K562 (cell line): ENCODE measurements at regions not wholly inside any gene's neighbourhood (a gene's known extent, or its start where the extent isn't known, plus 50 kb on each side); places are given as distances from the start of the nearest gene placed in this dataset.

ENCODE experiments used
- ATAC-seq: fragments of 200-7000 bp; cut with Tn5 transposase; 3 replicates; pipeline ENCODE4 v1.9.1; 2020; ENCODE audit warnings: moderate library complexity
- BruUV-seq: library from RNA; stranded (reverse); fragments of 400-500 nt; replicated peaks from 2 replicates; lab custom pipeline; 2021; lab: Mats Ljungman, UMichigan
- CTCF ChIA-PET: fragments of 300-600 bp; formaldehyde crosslinking; extraction: SDS; loops from one replicate; lab custom pipeline; 2021; ENCODE audit warnings: low intra/inter-chr PET ratio; lab: Yijun Ruan, JAX
- POLR2A ChIA-PET: fragments of 300-600, 350-650 bp; sonication (Branson Sonifier 250); formaldehyde crosslinking; extraction: SDS; loops from one replicate; lab custom pipeline; 2021; ENCODE audit warnings: antibody characterized with exemption, inconsistent platforms; lab: Yijun Ruan, JAX
- DNase-seq, 4 experiments: peaks; one replicate each; pipeline versions ENCODE4 v3.0.0 to v3.0.0-alpha.2; 2011 to 2018; ENCODE audit warnings: low spot score in 3 of 4, mixed read lengths in 3 of 4; ENCODE audit errors: extremely low read depth in 1 of 4
- FAIRE-seq: peaks from 2 replicates; lab custom pipeline; 2011; peaks lifted over from hg19 to GRCh38; lab: Jason Lieb, UNC
- H2AFZ ChIP-seq: 2 replicates; pipeline ENCODE4 v1.6.0; 2011; ENCODE audit warnings: low read depth, low read length, control low read depth, inconsistent platforms
- H3K27ac ChIP-seq: fragments of 200-600 bp; 3 replicates; pipeline ENCODE4 v1.8.0; 2011; ENCODE audit warnings: low read depth, mild to moderate bottlenecking, control low read depth, inconsistent platforms, low read length, moderate library complexity, mixed read lengths; ENCODE audit errors: extremely low read depth
- H3K27me3 ChIP-seq, 2 experiments: fragments of 300-600 bp in 1 of 2; 2 replicates in 1 of 2; 3 replicates in 1 of 2; pipeline versions ENCODE4 v1.6.0 to v1.8.0; 2011; ENCODE audit warnings: inconsistent platforms in 2 of 2, low read length in 2 of 2, mild to moderate bottlenecking in 1 of 2, mixed read lengths in 1 of 2, moderate library complexity in 1 of 2; ENCODE audit not compliant: control insufficient read depth in 2 of 2, insufficient read depth in 2 of 2
- H3K36me3 ChIP-seq: fragments of 300-600 bp; 3 replicates; pipeline ENCODE4 v1.8.0; 2011; ENCODE audit warnings: mild to moderate bottlenecking, low read length, inconsistent platforms; ENCODE audit not compliant: control insufficient read depth, insufficient read depth
- H3K4me1 ChIP-seq, 2 experiments: fragments of 200-600 bp in 1 of 2; replicated peaks in 1 of 2; 2 replicates in 1 of 2; 3 replicates in 1 of 2; pipeline versions ENCODE4 v1.5.1 to v1.8.0; 2011; ENCODE audit warnings: inconsistent platforms in 2 of 2, low read length in 2 of 2, mild to moderate bottlenecking in 1 of 2, mixed read lengths in 1 of 2, moderate library complexity in 1 of 2; ENCODE audit not compliant: control insufficient read depth in 2 of 2, insufficient read depth in 2 of 2
- H3K4me2 ChIP-seq: 2 replicates; pipeline ENCODE4 v1.6.1; 2011; ENCODE audit warnings: low read length, control low read depth, inconsistent platforms, mixed read lengths; ENCODE audit not compliant: insufficient read depth
- H3K4me3 ChIP-seq: fragments of 200-600 bp; sonication (generic), shearing (Covaris generic); 2 replicates; pipeline ENCODE4 v1.5.1; 2016; ENCODE audit warnings: control low read depth, inconsistent platforms
- H3K79me2 ChIP-seq: fragments of 200-600 bp; 3 replicates; pipeline ENCODE4 v1.8.0; 2011; ENCODE audit warnings: low read length, inconsistent platforms; ENCODE audit not compliant: control insufficient read depth, insufficient read depth
- H3K9ac ChIP-seq, 2 experiments: 2 replicates each; pipeline versions ENCODE4 v1.6.0 to v1.6.1; 2011; ENCODE audit warnings: low read depth in 2 of 2, low read length in 2 of 2, control low read depth in 1 of 2, inconsistent platforms in 1 of 2, mild to moderate bottlenecking in 1 of 2, mixed read lengths in 1 of 2; ENCODE audit not compliant: insufficient read depth in 1 of 2
- H3K9me1 ChIP-seq: one replicate; pipeline ENCODE4 v1.6.0; 2011; ENCODE audit warnings: inconsistent platforms, mild to moderate bottlenecking, low read length, moderate library complexity; ENCODE audit not compliant: control insufficient read depth, insufficient read depth
- H3K9me3 ChIP-seq: replicated peaks from 2 replicates; pipeline ENCODE4 v1.5.1; 2011; ENCODE audit warnings: low read depth, low read length, inconsistent platforms; ENCODE audit not compliant: control insufficient read depth, insufficient read depth
- H4K20me1 ChIP-seq: replicated peaks from 2 replicates; pipeline ENCODE4 v1.6.1; 2011; ENCODE audit warnings: low read length, inconsistent platforms, mixed read lengths; ENCODE audit not compliant: control insufficient read depth, insufficient read depth
- ARID1B ChIP-seq: fragments of 450-650 bp; IDR thresholded peaks from 2 replicates; pipeline ENCODE4 v1.6.1; 2016; ENCODE audit warnings: antibody characterized with exemption, mild to moderate bottlenecking, inconsistent platforms
- BCL6 ChIP-seq: fragments of 250-450 bp; sonication (Bioruptor Pico); IDR thresholded peaks from 2 replicates; pipeline ENCODE4 v1.4.0; 2020
- ETV6 ChIP-seq, 3 experiments: fragments of 150-350 bp in 1 of 3; sonication (generic) in 1 of 3; formaldehyde crosslinking in 1 of 3; IDR thresholded peaks; 2 replicates each; pipeline versions ENCODE4 v1.6.1 to v1.8.0; 2014 to 2022; ENCODE audit warnings: borderline replicate concordance in 2 of 3, low read depth in 2 of 3, antibody characterized with exemption in 1 of 3, low read length in 1 of 3, mild to moderate bottlenecking in 1 of 3, missing genetic modification reagents in 1 of 3
- FOXA3 ChIP-seq, 2 experiments: fragments of 450-650 bp in 1 of 2; sonication (generic) in 1 of 2; formaldehyde crosslinking; IDR thresholded peaks in 1 of 2; conservative IDR thresholded peaks in 1 of 2; 2 replicates each; pipeline versions ENCODE4 v1.4.0 to v1.8.0; 2020 to 2022; ENCODE audit warnings: mild to moderate bottlenecking in 2 of 2, missing genetic modification reagents in 1 of 2
- FOXJ2 ChIP-seq: fragments of 200-800 bp; sonication (Bioruptor generic); IDR thresholded peaks from 2 replicates; pipeline ENCODE4 v1.6.1; 2016; ENCODE audit warnings: missing genetic modification characterization, missing compliant biosample characterization
- HDAC1 ChIP-seq, 2 experiments: fragments of 450-650 bp; IDR thresholded peaks; 2 replicates each; pipeline ENCODE4 v1.6.1; 2016 to 2017; ENCODE audit warnings: inconsistent platforms in 1 of 2, mild to moderate bottlenecking in 1 of 2, moderate library complexity in 1 of 2
- MTF1 ChIP-seq: fragments of 250-450 bp; sonication (Bioruptor Pico); IDR thresholded peaks from 2 replicates; pipeline ENCODE4 v1.9.0; 2021; ENCODE audit warnings: moderate library complexity, mild to moderate bottlenecking, inconsistent platforms, borderline replicate concordance
- NELFE ChIP-seq: IDR thresholded peaks from 2 replicates; pipeline ENCODE4 v1.6.1; 2011; ENCODE audit warnings: mild to moderate bottlenecking; ENCODE audit not compliant: insufficient read depth, insufficient read length
- NFIC ChIP-seq: fragments of 450-650 bp; IDR thresholded peaks from 2 replicates; pipeline ENCODE4 v1.6.1; 2017; ENCODE audit warnings: mild to moderate bottlenecking, inconsistent platforms
- PHB2 ChIP-seq: fragments of 450-650 bp; IDR thresholded peaks from 2 replicates; pipeline ENCODE4 v1.6.1; 2017; ENCODE audit warnings: low read depth
- POLR2G ChIP-seq: fragments of 200-400 bp; formaldehyde crosslinking; IDR thresholded peaks from 2 replicates; pipeline ENCODE4 v1.6.1; 2017; ENCODE audit warnings: low read depth, mild to moderate bottlenecking, antibody characterized with exemption, low read length, moderate library complexity
- RBM25 ChIP-seq: fragments of 200-400 bp; formaldehyde crosslinking; IDR thresholded peaks from 2 replicates; pipeline ENCODE4 v1.6.1; 2018; ENCODE audit warnings: low read length, low read depth, moderate library complexity; ENCODE audit not compliant: severe bottlenecking
- SLC30A9 ChIP-seq: fragments of 250-450 bp; sonication (Bioruptor Pico); IDR thresholded peaks from 2 replicates; pipeline ENCODE4 v1.8.0; 2022; ENCODE audit warnings: mild to moderate bottlenecking, moderate library complexity
- SNRNP70 ChIP-seq: fragments of 200-400 bp; formaldehyde crosslinking; optimal IDR thresholded peaks from 2 replicates; pipeline ENCODE3; 2017; ENCODE audit warnings: low read depth, low read length
- XRCC3 ChIP-seq: fragments of 450-650 bp; IDR thresholded peaks from 2 replicates; pipeline ENCODE4 v1.6.1; 2017; ENCODE audit warnings: mild to moderate bottlenecking, moderate library complexity
- ZBTB43 ChIP-seq: sonication (generic); formaldehyde crosslinking; IDR thresholded peaks from 2 replicates; pipeline ENCODE4 v1.8.0; 2023; ENCODE audit warnings: mild to moderate bottlenecking, missing genetic modification reagents
- ZNF224 ChIP-seq: sonication (generic); formaldehyde crosslinking; IDR thresholded peaks from 2 replicates; pipeline ENCODE4 v1.8.0; 2022; ENCODE audit warnings: mild to moderate bottlenecking, missing genetic modification reagents
- ZNF282 ChIP-seq: sonication (generic); formaldehyde crosslinking; IDR thresholded peaks from 2 replicates; pipeline ENCODE4 v1.8.1; 2023; ENCODE audit warnings: missing genetic modification reagents
- ZNF707 ChIP-seq: fragments of 250-450 bp; sonication (Bioruptor Pico); conservative IDR thresholded peaks from 2 replicates; pipeline ENCODE4 v1.8.0; 2022; ENCODE audit warnings: inconsistent platforms, mild to moderate bottlenecking, moderate library complexity
- WGBS: fragments of 100-300 bp; shearing (Covaris generic); methylation state at CpG from one replicate; pipeline ENCODE4 v1.1.6; 2016; ENCODE audit warnings: low coverage, mixed read lengths; ENCODE audit not compliant: insufficient coverage; ENCODE audit errors: missing lambda C conversion rate; 5-methylcytosine and 5-hydroxymethylcytosine counted together
- in situ Hi-C: fragments of 300-500 bp; cut with MboI; formaldehyde crosslinking; loops from 4 replicates; pipeline ENCODE4 v1.15.0; 2018; ENCODE audit warnings: inconsistent platforms, mixed read lengths
- intact Hi-C: fragments of 100-400 bp; cut with micrococcal nuclease; formaldehyde crosslinking; loops from 2 replicates; pipeline ENCODE4 v1.14.2; 2022

GRCh38 chr14:27712364-27712763, 1054.2 kb upstream of the FOXG1 start:
- no peaks in the 10 kb centered on the region for H3K4me1 ChIP-seq
- WGBS, result 21% methylated on average over 2 of the region's 2 CpGs
- H3K79me2 ChIP-seq, result no peaks in the 10 kb centered on the region
- ChIA-PET CTCF (no interaction called here), POLR2A (no interaction called here)
- H2AFZ ChIP-seq, result no peak overlapping the region
- intact Hi-C loops, result no loop called here
- no peak for FAIRE-seq
- no peak for ATAC-seq
- H3K9ac ChIP-seq, result no peak overlapping the region
- in situ Hi-C loops, result no loop called here
- H3K4me2 ChIP-seq, result no peak overlapping the region
- H3K36me3 ChIP-seq, result no peaks in the 10 kb centered on the region
- no peaks in the 10 kb centered on the region for H3K27me3 ChIP-seq
- DNase-seq, result no peak
- no peaks in the 10 kb centered on the region for H3K9me1 ChIP-seq
- H3K27ac ChIP-seq, result no peak overlapping the region
- H3K9me3 ChIP-seq, result no peaks in the 10 kb centered on the region
- H3K4me3 ChIP-seq, result no peak overlapping the region
- no TSS peak for BruUV-seq
- no peaks in the 10 kb centered on the region for H4K20me1 ChIP-seq
- TF ChIP-seq MTF1 (no peak), XRCC3 (no peak), ZBTB43 (CRISPR knock-in tag) (no peak), PHB2 (no peak), SNRNP70 (no peak), HDAC1 (IDR thresholded peaks at IDR 0.05) (no peak), ZNF224 (no peak), NFIC (no peak), ZNF707 (CRISPR knock-in tag) (no peak), ARID1B (no peak), SLC30A9 (CRISPR knock-in tag) (no peak), NELFE (no peak), BCL6 (no peak), FOXA3 (CRISPR knock-in tag; conservative IDR thresholded peaks at IDR 0.05 in 1 of 2, IDR thresholded peaks at IDR 0.05 in 1 of 2) (no peak), FOXJ2 (tag) (no peak), ETV6 (IDR thresholded peaks at IDR 0.05; ENCODE audit: borderline replicate concordance in 1 of 2, low read depth in 2 of 2, low read length in 1 of 2) (no peak), ETV6 (CRISPR knock-in tag; IDR thresholded peaks at IDR 0.05; ENCODE audit: borderline replicate concordance) (no peak), POLR2G (no peak), RBM25 (no peak), ZNF282 (no peak)
